Type B pancreatic cell (in vitro differentiated cells): ENCODE measurements at regions not wholly inside any gene's neighbourhood (a gene's known extent, or its start where the extent isn't known, plus 50 kb on each side); places are given as distances from the start of the nearest gene placed in this dataset.

ENCODE experiments used
- DNase-seq: peaks from one replicate; pipeline ENCODE4 v3.0.0; 2021; ENCODE audit warnings: mixed read lengths; ENCODE audit not compliant: unreplicated experiment; ENCODE audit errors: extremely low spot score
- H3K27ac Mint-ChIP-seq: 2 replicates; pipeline ENCODE4 v1.8.0; 2021; ENCODE audit warnings: mild to moderate bottlenecking, mixed read lengths
- H3K27me3 Mint-ChIP-seq: 2 replicates; pipeline ENCODE4 v1.8.0; 2021; ENCODE audit warnings: mixed read lengths
- H3K36me3 Mint-ChIP-seq: 2 replicates; pipeline ENCODE4 v1.8.0; 2021; ENCODE audit warnings: mixed read lengths
- H3K4me1 Mint-ChIP-seq: one replicate; pipeline ENCODE4 v1.8.0; 2021; ENCODE audit warnings: mixed read lengths; ENCODE audit not compliant: unreplicated experiment
- H3K4me3 Mint-ChIP-seq: 2 replicates; pipeline ENCODE4 v1.8.0; 2021; ENCODE audit warnings: mild to moderate bottlenecking, mixed read lengths
- H3K9me3 Mint-ChIP-seq: 2 replicates; pipeline ENCODE4 v1.8.0; 2021; ENCODE audit warnings: mixed read lengths
- CTCF ChIP-seq: fragments of 200-600 bp; sonication (generic); conservative IDR thresholded peaks from 2 replicates; pipeline ENCODE4 v1.5.0; 2021; ENCODE audit warnings: antibody characterized with exemption, mild to moderate bottlenecking

- peaks cover 8% of the 10 kb centered on the region for H3K4me1 Mint-ChIP-seq
- TF ChIP-seq CTCF: no peak
- no peaks in the 10 kb centered on the region for H3K9me3 Mint-ChIP-seq
- H3K27me3 Mint-ChIP-seq: peaks cover 11% of the 10 kb centered on the region
- no peak overlapping the region for H3K4me3 Mint-ChIP-seq
- H3K36me3 Mint-ChIP-seq: no peaks in the 10 kb centered on the region
- H3K27ac Mint-ChIP-seq: no peak overlapping the region
- no peak for DNase-seq
Measured at GRCh38 chr13:29931696-29932095, 81.3 kb upstream of the UBL3 start.

- no peak for DNase-seq
- no peaks in the 10 kb centered on the region for H3K27me3 Mint-ChIP-seq
- H3K4me1 Mint-ChIP-seq: peaks cover 25% of the 10 kb centered on the region
- no peak overlapping the region for H3K4me3 Mint-ChIP-seq
- no peak overlapping the region for H3K27ac Mint-ChIP-seq
- H3K36me3 Mint-ChIP-seq: no peaks in the 10 kb centered on the region
- no peak for TF ChIP-seq CTCF
- no peaks in the 10 kb centered on the region for H3K9me3 Mint-ChIP-seq
Measured at GRCh38 chr13:29929062-29929847, 78.8 kb upstream of the UBL3 start.

GRCh38 chr13:29926098-29926476 lies 75.7 kb upstream of the UBL3 start:
- Mint-ChIP-seq H3K9me3 (no peaks in the 10 kb centered on the region), H3K27ac (peak overlapping the region; percentile 96), H3K4me3 (no peak overlapping the region), H3K36me3 (no peaks in the 10 kb centered on the region), H3K4me1 (peaks cover 44% of the 10 kb centered on the region), H3K27me3 (no peaks in the 10 kb centered on the region)
- no peak for DNase-seq
- no peak for TF ChIP-seq CTCF

GRCh38 chr13:29925457-29926097 lies 75.2 kb upstream of the UBL3 start:
- H3K27ac Mint-ChIP-seq: peak overlapping the region; percentile 96
- peak overlapping the region; percentile 58 for H3K4me3 Mint-ChIP-seq
- H3K9me3 Mint-ChIP-seq: no peaks in the 10 kb centered on the region
- DNase-seq: no peak
- no peaks in the 10 kb centered on the region for H3K36me3 Mint-ChIP-seq
- no peak for TF ChIP-seq CTCF
- H3K27me3 Mint-ChIP-seq: no peaks in the 10 kb centered on the region
- peaks cover 46% of the 10 kb centered on the region for H3K4me1 Mint-ChIP-seq

- Mint-ChIP-seq H3K4me1 (peaks cover 54% of the 10 kb centered on the region), H3K9me3 (no peaks in the 10 kb centered on the region), H3K27me3 (no peaks in the 10 kb centered on the region), H3K4me3 (no peak overlapping the region), H3K27ac (peak overlapping the region; percentile 96), H3K36me3 (no peaks in the 10 kb centered on the region)
- no peak for TF ChIP-seq CTCF
- no peak for DNase-seq
Measured at GRCh38 chr13:29924482-29925350, 74.3 kb upstream of the UBL3 start.
